Suprapubic skin (tissue), 4 donors: ENCODE measurements at regions not wholly inside any gene's neighbourhood (a gene's known extent, or its start where the extent isn't known, plus 50 kb on each side); places are given as distances from the start of the nearest gene placed in this dataset.

ENCODE experiments used
- DNase-seq, 2 donors: peaks; one replicate each; pipeline ENCODE4 v3.0.0-alpha.2; 2019; ENCODE audit warnings: low spot score in 2 of 2
- H3K27ac ChIP-seq: fragments of 200-600 bp; sonication (generic); one replicate; pipeline ENCODE4 v1.5.1; 2019
- H3K27me3 ChIP-seq: fragments of 200-600 bp; sonication (generic); one replicate; pipeline ENCODE4 v1.5.1; 2019
- H3K36me3 ChIP-seq: fragments of 200-600 bp; sonication (generic); one replicate; pipeline ENCODE4 v1.5.1; 2019
- H3K4me1 ChIP-seq: fragments of 200-600 bp; sonication (generic); one replicate; pipeline ENCODE4 v1.5.1; 2019
- H3K4me3 ChIP-seq: fragments of 200-600 bp; sonication (generic); one replicate; pipeline ENCODE4 v1.5.1; 2019; ENCODE audit warnings: mild to moderate bottlenecking
- H3K9me3 ChIP-seq: fragments of 200-600 bp; sonication (generic); one replicate; pipeline ENCODE4 v1.5.1; 2019
- EP300 ChIP-seq: sonication (generic); formaldehyde crosslinking; IDR thresholded peaks from one replicate; pipeline ENCODE4 v1.6.1; 2017; ENCODE audit warnings: antibody characterized with exemption
- POLR2A ChIP-seq, 2 donors: fragments of 450-650 bp; IDR thresholded peaks; one replicate each; pipeline ENCODE4 v1.6.1; 2017; ENCODE audit warnings: antibody characterized with exemption in 2 of 2, mild to moderate bottlenecking in 2 of 2, moderate library complexity in 2 of 2
- POLR2AphosphoS5 ChIP-seq, 3 donors: sonication (generic); formaldehyde crosslinking; IDR thresholded peaks; one replicate each; pipeline ENCODE4 v1.6.1; 2017; ENCODE audit warnings: antibody characterized with exemption in 3 of 3
- WGBS: methylation state at CpG from one replicate; pipeline ENCODE4 v1.1.5; 2018; 5-methylcytosine and 5-hydroxymethylcytosine counted together
- TF ChIP-seq, protein P1 (sequence below), 2 donors: fragments of 200-600 bp in 1 of 2; fragments of 450-650 bp in 1 of 2; sonication (generic) in 1 of 2; IDR thresholded peaks; one replicate each; pipeline ENCODE4 v1.5.1; 2016 to 2019; ENCODE audit warnings: antibody characterized with exemption in 2 of 2, mild to moderate bottlenecking in 1 of 2, moderate library complexity in 1 of 2

DNA sequence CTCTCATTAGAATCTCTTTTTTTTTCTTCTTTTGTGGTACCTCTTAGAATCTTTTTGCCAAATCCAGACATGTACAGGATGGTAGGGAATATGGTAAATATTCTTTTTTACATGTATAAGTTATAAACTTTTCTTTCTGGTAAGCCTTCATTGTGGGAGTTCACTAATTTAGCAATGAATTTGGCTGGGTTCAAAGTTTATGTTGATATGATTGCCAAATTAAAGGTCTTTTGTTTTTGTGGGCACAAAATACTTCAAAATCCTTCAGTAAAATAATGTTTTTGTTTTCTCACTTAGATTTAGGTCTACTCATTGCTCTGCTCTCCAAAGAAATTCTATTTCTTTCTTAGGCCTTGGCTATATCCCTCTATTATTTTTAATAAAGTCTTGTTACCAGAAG lies 1405.9 kb upstream of the ALCAM start:
- TF ChIP-seq POLR2A (IDR thresholded peaks at IDR 0.05): no peak
- TF ChIP-seq, protein P1, sequence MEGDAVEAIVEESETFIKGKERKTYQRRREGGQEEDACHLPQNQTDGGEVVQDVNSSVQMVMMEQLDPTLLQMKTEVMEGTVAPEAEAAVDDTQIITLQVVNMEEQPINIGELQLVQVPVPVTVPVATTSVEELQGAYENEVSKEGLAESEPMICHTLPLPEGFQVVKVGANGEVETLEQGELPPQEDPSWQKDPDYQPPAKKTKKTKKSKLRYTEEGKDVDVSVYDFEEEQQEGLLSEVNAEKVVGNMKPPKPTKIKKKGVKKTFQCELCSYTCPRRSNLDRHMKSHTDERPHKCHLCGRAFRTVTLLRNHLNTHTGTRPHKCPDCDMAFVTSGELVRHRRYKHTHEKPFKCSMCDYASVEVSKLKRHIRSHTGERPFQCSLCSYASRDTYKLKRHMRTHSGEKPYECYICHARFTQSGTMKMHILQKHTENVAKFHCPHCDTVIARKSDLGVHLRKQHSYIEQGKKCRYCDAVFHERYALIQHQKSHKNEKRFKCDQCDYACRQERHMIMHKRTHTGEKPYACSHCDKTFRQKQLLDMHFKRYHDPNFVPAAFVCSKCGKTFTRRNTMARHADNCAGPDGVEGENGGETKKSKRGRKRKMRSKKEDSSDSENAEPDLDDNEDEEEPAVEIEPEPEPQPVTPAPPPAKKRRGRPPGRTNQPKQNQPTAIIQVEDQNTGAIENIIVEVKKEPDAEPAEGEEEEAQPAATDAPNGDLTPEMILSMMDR (IDR thresholded peaks at IDR 0.05): no peak
- no peak for TF ChIP-seq EP300
- TF ChIP-seq POLR2AphosphoS5 (IDR thresholded peaks at IDR 0.05): no peak
- no peaks in the 10 kb centered on the region for H3K9me3 ChIP-seq
- H3K27me3 ChIP-seq: no peaks in the 10 kb centered on the region
- no peak overlapping the region for H3K27ac ChIP-seq
- no peaks in the 10 kb centered on the region for H3K4me1 ChIP-seq
- H3K4me3 ChIP-seq: no peak overlapping the region
- H3K36me3 ChIP-seq: no peaks in the 10 kb centered on the region
- no peak for DNase-seq

DNA sequence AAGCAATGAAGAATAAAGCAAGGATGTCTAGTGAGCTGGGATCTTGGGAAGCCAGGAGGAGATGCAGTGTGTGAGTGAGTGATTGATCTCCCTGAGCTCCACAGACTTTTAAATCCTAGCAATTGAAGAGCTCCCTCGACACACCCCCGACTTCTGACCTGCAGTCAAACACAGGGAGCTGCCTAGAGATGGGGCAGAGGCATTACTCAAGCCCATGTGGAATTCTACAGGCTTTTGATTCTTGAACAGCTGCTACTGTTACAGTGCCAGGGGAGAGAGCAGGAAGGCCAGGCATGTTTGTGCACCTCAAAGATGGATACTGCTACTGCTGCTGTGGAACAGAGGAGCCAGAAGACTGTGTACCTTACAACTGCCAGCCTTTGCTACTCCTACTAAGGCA lies 1403.1 kb upstream of the ALCAM start:
- Histone ChIP-seq H3K4me1 (no peaks in the 10 kb centered on the region), H3K27me3 (no peaks in the 10 kb centered on the region), H3K36me3 (no peaks in the 10 kb centered on the region), H3K4me3 (no peak overlapping the region), H3K9me3 (no peaks in the 10 kb centered on the region), H3K27ac (no peak overlapping the region)
- DNase-seq: no peak
- TF ChIP-seq POLR2AphosphoS5 (IDR thresholded peaks at IDR 0.05): no peak
- TF ChIP-seq EP300: no peak
- TF ChIP-seq POLR2A (IDR thresholded peaks at IDR 0.05): no peak
- TF ChIP-seq, protein P1 (IDR thresholded peaks at IDR 0.05): no peak
- 47% methylated on average over 2 of the region's 2 CpGs for WGBS

DNA sequence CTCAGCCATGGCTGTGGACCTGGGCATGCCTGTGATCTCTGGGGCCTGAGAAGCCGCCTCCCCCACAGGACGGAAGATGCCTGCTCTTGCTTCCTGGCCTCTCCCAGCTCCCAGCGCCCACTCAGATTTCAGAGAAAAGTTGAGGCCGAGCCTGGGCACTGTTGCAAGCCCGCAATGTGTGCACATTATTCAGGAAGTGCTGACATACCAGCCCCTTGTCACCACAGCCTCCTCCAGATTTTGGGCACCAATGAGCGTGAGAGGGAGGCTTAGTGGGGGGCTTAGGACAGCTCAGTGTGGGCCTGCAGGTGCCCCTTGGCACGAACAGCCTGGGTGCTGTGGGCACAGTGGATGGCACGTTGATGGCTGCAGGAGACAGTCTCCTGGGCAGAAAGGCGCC lies 1400.9 kb upstream of the ALCAM start:
- 87% methylated on average over 7 of the region's 9 CpGs for WGBS
- no peak for TF ChIP-seq POLR2AphosphoS5 (IDR thresholded peaks at IDR 0.05)
- Histone ChIP-seq H3K27me3 (no peaks in the 10 kb centered on the region), H3K4me3 (no peak overlapping the region), H3K4me1 (no peaks in the 10 kb centered on the region), H3K9me3 (no peaks in the 10 kb centered on the region), H3K27ac (no peak overlapping the region), H3K36me3 (no peaks in the 10 kb centered on the region)
- peak in 1 of 2 donors; percentile 33 for DNase-seq

DNA sequence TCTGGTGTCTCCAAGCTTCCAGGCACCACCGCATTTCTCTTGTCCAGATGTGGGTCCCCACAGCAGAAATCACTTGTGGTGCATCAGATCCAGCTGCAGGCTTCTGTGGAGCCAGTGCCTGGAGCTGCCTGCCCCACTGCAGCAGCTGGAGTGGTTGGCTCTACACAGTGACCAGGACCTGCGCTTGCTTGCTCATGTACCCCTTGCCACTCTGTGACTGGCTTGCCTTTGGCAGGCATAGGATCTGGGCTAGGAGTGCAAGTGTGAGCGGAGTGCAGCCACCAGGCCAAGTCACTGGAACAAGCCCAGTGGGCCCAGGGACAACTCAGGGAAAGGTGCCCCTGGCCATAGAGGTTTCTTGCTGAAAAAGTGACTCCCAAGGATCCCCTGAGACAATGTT lies 1400.0 kb upstream of the ALCAM start:
- Histone ChIP-seq H3K27me3 (no peaks in the 10 kb centered on the region), H3K4me3 (no peak overlapping the region), H3K4me1 (no peaks in the 10 kb centered on the region), H3K36me3 (no peaks in the 10 kb centered on the region), H3K9me3 (no peaks in the 10 kb centered on the region), H3K27ac (no peak overlapping the region)
- 92% methylated on average over 2 of the region's 3 CpGs for WGBS
- DNase-seq: no peak
- TF ChIP-seq, protein P1 (IDR thresholded peaks at IDR 0.05): no peak
- no peak for TF ChIP-seq POLR2AphosphoS5 (IDR thresholded peaks at IDR 0.05)
- no peak for TF ChIP-seq EP300
- no peak for TF ChIP-seq POLR2A (IDR thresholded peaks at IDR 0.05)

DNA sequence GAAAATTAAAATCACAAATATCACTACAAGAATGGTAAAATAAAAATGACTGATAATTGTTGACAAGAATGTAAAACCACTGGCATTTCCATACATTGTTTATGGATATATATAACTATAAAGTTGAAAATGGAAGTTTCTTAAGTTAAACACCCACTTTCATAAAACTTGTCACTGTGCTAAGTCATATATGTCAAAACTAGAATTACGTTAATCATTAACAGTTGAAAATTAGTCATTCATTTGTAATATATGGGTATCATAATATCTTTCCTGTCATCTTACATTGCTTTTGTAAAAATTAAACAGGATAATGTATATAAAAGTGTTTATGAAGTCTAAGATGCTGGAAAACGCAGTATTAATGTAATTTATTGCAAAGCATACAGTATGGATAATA lies 1398.6 kb upstream of the ALCAM start:
- no peak for DNase-seq
- WGBS: 71% methylated on average over 2 of the region's 2 CpGs

DNA sequence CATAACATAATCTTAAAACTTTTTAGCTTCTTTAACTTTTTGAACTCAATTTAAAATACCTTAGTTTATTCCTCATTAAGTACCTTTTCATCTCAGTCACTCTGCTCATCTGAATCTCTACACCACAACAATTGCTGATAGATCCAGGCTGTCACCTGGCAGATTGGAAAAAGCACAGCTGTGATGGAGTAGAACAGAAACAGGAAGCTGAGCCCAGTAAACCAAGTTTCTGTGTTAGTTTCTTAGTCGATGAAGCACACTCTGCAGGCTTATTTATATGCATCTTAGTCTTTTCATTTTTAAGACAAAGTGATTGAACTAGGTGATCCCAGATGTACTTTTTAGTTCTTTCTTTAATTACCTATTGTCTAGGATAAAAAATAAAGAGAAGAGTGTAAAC lies 1398.0 kb upstream of the ALCAM start:
- H3K36me3 ChIP-seq: no peaks in the 10 kb centered on the region
- no peak overlapping the region for H3K27ac ChIP-seq
- H3K27me3 ChIP-seq: no peaks in the 10 kb centered on the region
- DNase-seq: no peak
- H3K9me3 ChIP-seq: no peaks in the 10 kb centered on the region
- TF ChIP-seq POLR2AphosphoS5 (IDR thresholded peaks at IDR 0.05): no peak
- no peak for TF ChIP-seq POLR2A (IDR thresholded peaks at IDR 0.05)
- TF ChIP-seq, protein P1 (IDR thresholded peaks at IDR 0.05): no peak
- no peak for TF ChIP-seq EP300
- WGBS: 36% methylated on average over 1 of the region's 1 CpG
- H3K4me1 ChIP-seq: no peaks in the 10 kb centered on the region
- no peak overlapping the region for H3K4me3 ChIP-seq

More for the DNA sequence above, 1398.6 kb upstream of the ALCAM start:
- TF ChIP-seq, protein P1 (IDR thresholded peaks at IDR 0.05): no peak
- TF ChIP-seq POLR2AphosphoS5 (IDR thresholded peaks at IDR 0.05) (no peak), EP300 (no peak), POLR2A (IDR thresholded peaks at IDR 0.05) (no peak)
- Histone ChIP-seq H3K4me3 (no peak overlapping the region), H3K4me1 (no peaks in the 10 kb centered on the region), H3K36me3 (no peaks in the 10 kb centered on the region), H3K27me3 (no peaks in the 10 kb centered on the region), H3K27ac (no peak overlapping the region), H3K9me3 (no peaks in the 10 kb centered on the region)
